Spleen (tissue), 7 donors: ENCODE measurements at regions not wholly inside any gene's neighbourhood (a gene's known extent, or its start where the extent isn't known, plus 50 kb on each side); places are given as distances from the start of the nearest gene placed in this dataset.

Experiments
- POLR2A ChIP-seq, 3 donors: fragments of 450-650 bp; IDR thresholded peaks; one replicate each; pipeline ENCODE4 v1.5.1; 2017; ENCODE audit warnings: antibody characterized with exemption in 3 of 3, mild to moderate bottlenecking in 1 of 3
- POLR2AphosphoS5 ChIP-seq, 3 donors: sonication (generic); formaldehyde crosslinking; IDR thresholded peaks; one replicate each; pipeline ENCODE4 v1.5.1; 2017; ENCODE audit warnings: antibody characterized with exemption in 3 of 3
- TF ChIP-seq, protein P1 (sequence below), 11 experiments: fragments of 200-600 bp in 7 of 11; fragments of 450-650 bp in 4 of 11; sonication (generic) in 4 of 11; IDR thresholded peaks in 8 of 11; conservative IDR thresholded peaks in 3 of 11; 1 replicate in 7 of 11; 2 replicates in 4 of 11; pipeline versions ENCODE4 v1.4.0 to v1.8.0; 2016 to 2021; ENCODE audit warnings: antibody characterized with exemption in 11 of 11, inconsistent platforms in 4 of 11, mild to moderate bottlenecking in 1 of 11
- donor health status: DM: no; HTN: no; CAD: no; lungs with moderate emphysema.
- donor health status: DM: no; HTN: no; CAD: no.
- donor health status: DM: no; HTN: no; CAD: no.

DNA sequence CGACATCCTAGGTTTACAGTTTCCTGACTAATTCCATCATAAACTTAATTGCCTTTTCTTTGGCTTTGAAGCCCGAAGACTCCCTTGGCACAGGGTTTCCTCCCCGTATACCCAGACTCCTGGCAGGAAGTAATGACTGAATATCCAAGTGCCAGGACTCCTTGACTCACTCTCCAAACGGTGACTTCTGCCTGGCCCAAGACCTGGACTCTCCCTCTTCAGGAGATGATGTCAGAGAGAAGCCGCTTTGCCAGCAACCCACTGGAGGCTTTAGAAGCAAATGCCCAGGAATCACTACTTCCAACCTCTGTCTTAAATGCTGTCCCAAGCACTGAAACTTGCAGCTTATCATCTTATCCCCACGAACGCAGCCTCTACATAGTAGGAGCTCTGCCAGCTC lies 146.5 kb downstream of the RGS9 start:
- TF ChIP-seq POLR2AphosphoS5 (IDR thresholded peaks at IDR 0.05) (no peak), POLR2A (IDR thresholded peaks at IDR 0.05) (no peak)
- TF ChIP-seq, protein P1, sequence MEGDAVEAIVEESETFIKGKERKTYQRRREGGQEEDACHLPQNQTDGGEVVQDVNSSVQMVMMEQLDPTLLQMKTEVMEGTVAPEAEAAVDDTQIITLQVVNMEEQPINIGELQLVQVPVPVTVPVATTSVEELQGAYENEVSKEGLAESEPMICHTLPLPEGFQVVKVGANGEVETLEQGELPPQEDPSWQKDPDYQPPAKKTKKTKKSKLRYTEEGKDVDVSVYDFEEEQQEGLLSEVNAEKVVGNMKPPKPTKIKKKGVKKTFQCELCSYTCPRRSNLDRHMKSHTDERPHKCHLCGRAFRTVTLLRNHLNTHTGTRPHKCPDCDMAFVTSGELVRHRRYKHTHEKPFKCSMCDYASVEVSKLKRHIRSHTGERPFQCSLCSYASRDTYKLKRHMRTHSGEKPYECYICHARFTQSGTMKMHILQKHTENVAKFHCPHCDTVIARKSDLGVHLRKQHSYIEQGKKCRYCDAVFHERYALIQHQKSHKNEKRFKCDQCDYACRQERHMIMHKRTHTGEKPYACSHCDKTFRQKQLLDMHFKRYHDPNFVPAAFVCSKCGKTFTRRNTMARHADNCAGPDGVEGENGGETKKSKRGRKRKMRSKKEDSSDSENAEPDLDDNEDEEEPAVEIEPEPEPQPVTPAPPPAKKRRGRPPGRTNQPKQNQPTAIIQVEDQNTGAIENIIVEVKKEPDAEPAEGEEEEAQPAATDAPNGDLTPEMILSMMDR (IDR thresholded peaks at IDR 0.05 in 8 of 11, conservative IDR thresholded peaks at IDR 0.05 in 3 of 11), result no peak
